Stimulated activated CD4-positive, alpha-beta T cell treated with anti-CD3 and anti-CD28 coated beads, Interleukin-1b, Interleukin-23, amount 100 ng/mL, for 4 hours (primary cell): ENCODE measurements at regions not wholly inside any gene's neighbourhood (a gene's known extent, or its start where the extent isn't known, plus 50 kb on each side); places are given as distances from the start of the nearest gene placed in this dataset.
"Not testable (repeated sequence)": the region's sequence is repeated elsewhere in the genome, so short reads cannot be mapped to it uniquely, and the experiment has no call there.

ENCODE experiments used
- DNase-seq, 2 donors: peaks; one replicate each; pipeline ENCODE4 v3.0.0-alpha.2; 2020; ENCODE audit warnings: low read depth in 2 of 2

GRCh38 chr10:26621243-26621888, 76.1 kb upstream of the PDSS1 start:
- DNase-seq = no peak

GRCh38 chr10:26621889-26622711, 75.4 kb upstream of the PDSS1 start:
- DNase-seq = peak; percentile 5 to 12

- no peak for DNase-seq
These were observed 74.6 kb upstream of the PDSS1 start for GRCh38 chr10:26622891-26623290.

GRCh38 chr10:26624006-26624405, 73.5 kb upstream of the PDSS1 start:
- DNase-seq = no peak

- no peak for DNase-seq
These were observed 71.4 kb upstream of the PDSS1 start for GRCh38 chr10:26626066-26626465.

- DNase-seq = no peak
These were observed 70.2 kb upstream of the PDSS1 start for GRCh38 chr10:26627324-26627723.

- no peak for DNase-seq
These were observed 69.1 kb upstream of the PDSS1 start for GRCh38 chr10:26628395-26628794.

GRCh38 chr10:26632171-26632570, 65.3 kb upstream of the PDSS1 start:
- DNase-seq = not testable (repeated sequence)

GRCh38 chr10:26634111-26634510, 63.4 kb upstream of the PDSS1 start:
- not testable (repeated sequence) for DNase-seq

- DNase-seq = no peak
These were observed 59.8 kb upstream of the PDSS1 start for GRCh38 chr10:26637521-26638275.

GRCh38 chr10:26640391-26640790, 57.1 kb upstream of the PDSS1 start:
- no peak for DNase-seq

- no peak for DNase-seq
These were observed 54.4 kb upstream of the PDSS1 start for GRCh38 chr10:26642896-26643653.

GRCh38 chr10:26647602-26648244, 49.8 kb upstream of the PDSS1 start:
- DNase-seq = no peak
